Neural cell (in vitro differentiated cells): ENCODE measurements at regions not wholly inside any gene's neighbourhood (a gene's known extent, or its start where the extent isn't known, plus 50 kb on each side); places are given as distances from the start of the nearest gene placed in this dataset.

Experiments used
- H2AFZ ChIP-seq: fragments of 200-600, 300-800 bp; sonication (generic), shearing (Covaris generic); 2 replicates; pipeline ENCODE4 v1.6.0; 2014; ENCODE audit warnings: low read depth, mild to moderate bottlenecking, antibody characterized with exemption, low read length, moderate library complexity
- H3F3A ChIP-seq: fragments of 200-600 bp; shearing (Covaris generic); 2 replicates; pipeline ENCODE4 v1.6.1; 2016; ENCODE audit warnings: mild to moderate bottlenecking, moderate library complexity, mixed read lengths, antibody characterized with exemption, low read length; ENCODE audit not compliant: insufficient read depth, poor library complexity, severe bottlenecking
- H3K27ac ChIP-seq: fragments of 200-600, 300-800 bp; sonication (generic), shearing (Covaris generic); 2 replicates; pipeline ENCODE4 v1.5.1; 2014; ENCODE audit warnings: mild to moderate bottlenecking, low read length, moderate library complexity
- H3K27me3 ChIP-seq: fragments of 300-800, 200-600 bp; sonication (generic), shearing (Covaris generic); 2 replicates; pipeline ENCODE4 v1.6.0; 2014; ENCODE audit warnings: mild to moderate bottlenecking, low read depth, low read length, moderate library complexity; ENCODE audit not compliant: insufficient read depth
- H3K36me3 ChIP-seq: fragments of 300-800, 200-600 bp; sonication (generic), shearing (Covaris generic); 2 replicates; pipeline ENCODE4 v1.5.1; 2014; ENCODE audit warnings: mild to moderate bottlenecking, antibody characterized with exemption, low read length, moderate library complexity; ENCODE audit not compliant: insufficient read depth
- H3K4me2 ChIP-seq: fragments of 300-800, 200-600 bp; sonication (generic), shearing (Covaris generic); 2 replicates; pipeline ENCODE4 v1.6.0; 2014; ENCODE audit warnings: mild to moderate bottlenecking, low read length
- H3K4me3 ChIP-seq: fragments of 300-800, 200-600 bp; sonication (generic), shearing (Covaris generic); 2 replicates; pipeline ENCODE4 v1.5.1; 2014; ENCODE audit warnings: mild to moderate bottlenecking, low read length, moderate library complexity
- H3K79me2 ChIP-seq: fragments of 200-600 bp; shearing (Covaris generic); replicated peaks from 2 replicates; pipeline ENCODE4 v1.6.0; 2014; ENCODE audit warnings: mild to moderate bottlenecking, low read length, moderate library complexity; ENCODE audit not compliant: insufficient read depth
- H3K9ac ChIP-seq: fragments of 300-800, 200-600 bp; sonication (generic), shearing (Covaris generic); 2 replicates; pipeline ENCODE4 v1.6.1; 2016; ENCODE audit warnings: mild to moderate bottlenecking, low read length, mixed read lengths
- H3K9me2 ChIP-seq: fragments of 200-600 bp; shearing (Covaris generic); 2 replicates; pipeline ENCODE4 v1.6.1; 2016; ENCODE audit warnings: mild to moderate bottlenecking, low read length, mixed read lengths; ENCODE audit not compliant: insufficient read depth
- H3K9me3 ChIP-seq: fragments of 200-600, 300-800 bp; sonication (generic), shearing (Covaris generic); 2 replicates; pipeline ENCODE4 v1.6.1; 2016; ENCODE audit warnings: mild to moderate bottlenecking, mixed run types, low read length, moderate library complexity, mixed read lengths
- H4K20me1 ChIP-seq: fragments of 200-600 bp; shearing (Covaris generic); 2 replicates; pipeline ENCODE4 v1.6.1; 2016; ENCODE audit warnings: mild to moderate bottlenecking, mixed run types; ENCODE audit not compliant: insufficient read depth
- CTCF ChIP-seq: fragments of 450-650 bp; IDR thresholded peaks from 2 replicates; pipeline ENCODE4 v1.5.1; 2014; ENCODE audit warnings: antibody characterized with exemption, mild to moderate bottlenecking, moderate library complexity; ENCODE audit not compliant: poor library complexity, severe bottlenecking
- EP300 ChIP-seq: fragments of 450-650 bp; conservative IDR thresholded peaks from 2 replicates; pipeline ENCODE4 v1.6.1; 2014; ENCODE audit warnings: antibody characterized with exemption, mild to moderate bottlenecking, moderate library complexity; ENCODE audit not compliant: poor library complexity, severe bottlenecking
- EZH2 ChIP-seq: fragments of 200-600, 300-800 bp; shearing (Covaris generic), sonication (generic); IDR thresholded peaks from 2 replicates; pipeline ENCODE4 v1.6.1; 2014; ENCODE audit warnings: antibody characterized with exemption, low read length, borderline replicate concordance, mild to moderate bottlenecking; ENCODE audit not compliant: insufficient read depth, poor library complexity, severe bottlenecking
- MXI1 ChIP-seq: fragments of 450-650 bp; conservative IDR thresholded peaks from 2 replicates; pipeline ENCODE4 v1.6.1; 2014; ENCODE audit warnings: antibody characterized with exemption, mild to moderate bottlenecking; ENCODE audit not compliant: poor library complexity, severe bottlenecking
- POLR2AphosphoS5 ChIP-seq: IDR thresholded peaks from 2 replicates; pipeline ENCODE4 v1.6.1; 2012
- RAD21 ChIP-seq: fragments of 450-650 bp; conservative IDR thresholded peaks from 2 replicates; pipeline ENCODE4 v1.6.1; 2014; ENCODE audit warnings: antibody characterized with exemption, mild to moderate bottlenecking, moderate library complexity
- REST ChIP-seq: IDR thresholded peaks from 2 replicates; pipeline ENCODE4 v1.6.1; 2012; ENCODE audit warnings: borderline replicate concordance
- SMC3 ChIP-seq: fragments of 450-650 bp; conservative IDR thresholded peaks from 2 replicates; pipeline ENCODE4 v1.6.1; 2014; ENCODE audit warnings: antibody characterized with exemption, mild to moderate bottlenecking, moderate library complexity; ENCODE audit not compliant: poor library complexity
- TAF1 ChIP-seq: IDR thresholded peaks from 2 replicates; pipeline ENCODE4 v1.6.1; 2012; ENCODE audit warnings: low read depth

- H3K4me3 ChIP-seq: no peak overlapping the region
- H2AFZ ChIP-seq: no peak overlapping the region
- no peak overlapping the region for H3K4me2 ChIP-seq
- TF ChIP-seq REST (no peak), TAF1 (no peak), SMC3 (no peak), EZH2 (no peak), CTCF (no peak), EP300 (no peak), RAD21 (no peak), MXI1 (no peak), POLR2AphosphoS5 (no peak)
- H3K36me3 ChIP-seq: no peaks in the 10 kb centered on the region
- no peak overlapping the region for H3K27ac ChIP-seq
- H3K9ac ChIP-seq: no peak overlapping the region
- H3F3A ChIP-seq: no peaks in the 10 kb centered on the region
- no peaks in the 10 kb centered on the region for H3K79me2 ChIP-seq
- H3K9me2 ChIP-seq: no peaks in the 10 kb centered on the region
- no peaks in the 10 kb centered on the region for H3K9me3 ChIP-seq
- H4K20me1 ChIP-seq: no peaks in the 10 kb centered on the region
- no peaks in the 10 kb centered on the region for H3K27me3 ChIP-seq
Observed at GRCh38 chrX:6924443-6925077, 223.0 kb upstream of the STS start.

GRCh38 chrX:6917666-6918065 lies 229.8 kb upstream of the STS start:
- Histone ChIP-seq H3K9ac (no peak overlapping the region), H3K27ac (no peak overlapping the region), H3F3A (no peaks in the 10 kb centered on the region), H3K36me3 (no peaks in the 10 kb centered on the region), H3K4me3 (no peak overlapping the region), H2AFZ (no peak overlapping the region), H3K79me2 (no peaks in the 10 kb centered on the region), H3K9me3 (no peaks in the 10 kb centered on the region), H3K9me2 (no peaks in the 10 kb centered on the region), H3K27me3 (no peaks in the 10 kb centered on the region), H3K4me2 (no peak overlapping the region), H4K20me1 (no peaks in the 10 kb centered on the region)
- no peak for TF ChIP-seq MXI1
- no peak for TF ChIP-seq EZH2

- no peak for TF ChIP-seq MXI1
- TF ChIP-seq TAF1: no peak
- no peak for TF ChIP-seq RAD21
- TF ChIP-seq EP300: no peak
- TF ChIP-seq REST: no peak
- TF ChIP-seq SMC3: no peak
- TF ChIP-seq CTCF: no peak
- TF ChIP-seq POLR2AphosphoS5: no peak
- Histone ChIP-seq H3K36me3 (no peaks in the 10 kb centered on the region), H3K27ac (no peak overlapping the region), H3K9me3 (no peaks in the 10 kb centered on the region), H3K79me2 (no peaks in the 10 kb centered on the region), H3K27me3 (no peaks in the 10 kb centered on the region), H3K4me3 (no peak overlapping the region), H2AFZ (no peak overlapping the region), H4K20me1 (no peaks in the 10 kb centered on the region), H3K4me2 (no peak overlapping the region), H3K9me2 (no peaks in the 10 kb centered on the region), H3K9ac (no peak overlapping the region), H3F3A (no peaks in the 10 kb centered on the region)
Observed at GRCh38 chrX:6910218-6910617, 237.3 kb upstream of the STS start.
